ENCODE measurements at regions not wholly inside any gene's neighbourhood (a gene's known extent, or its start where the extent isn't known, plus 50 kb on each side); places are given as distances from the start of the nearest gene placed in this dataset.

DNA sequence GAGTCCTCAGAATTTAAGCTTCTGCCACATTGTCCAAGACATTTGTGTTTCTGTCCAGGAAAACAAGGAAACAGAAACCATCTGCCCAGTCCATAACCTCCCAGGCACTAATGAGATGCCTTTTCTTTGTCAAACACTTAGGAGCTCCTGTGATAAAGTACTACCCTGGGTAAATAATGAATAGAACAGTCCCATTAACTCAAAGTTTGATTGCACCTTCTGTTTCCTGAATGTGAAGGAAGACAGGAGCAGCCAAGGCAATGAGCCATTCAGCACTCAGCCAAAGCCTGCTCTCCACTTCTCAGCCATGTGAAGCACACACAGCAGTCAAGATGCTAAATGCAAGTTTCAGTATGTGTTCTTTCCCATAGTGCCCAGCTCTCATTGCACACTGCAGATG lies 199.8 kb downstream of the SEC16B start:
- no peak for TF ChIP-seq CTCF (IDR thresholded peaks at IDR 0.05)
- TF ChIP-seq POLR2A (IDR thresholded peaks at IDR 0.05) = no peak

Data from uterus (tissue), 2 donors.